HG03097 (cell line): ENCODE measurements at regions not wholly inside any gene's neighbourhood (a gene's known extent, or its start where the extent isn't known, plus 50 kb on each side); places are given as distances from the start of the nearest gene placed in this dataset.
"Not testable (repeated sequence)": the region's sequence is repeated elsewhere in the genome, so short reads cannot be mapped to it uniquely, and the experiment has no call there.

Source experiments
- ATAC-seq: cut with Tn5 transposase; IDR thresholded peaks from one replicate; pipeline ENCODE4 v1.9.1; 2021; ENCODE audit not compliant: unreplicated experiment, low FRiP score

- no peak for ATAC-seq
Observed at GRCh38 chr1:178572604-178573003, 59.7 kb downstream of the TEX35 start.

- ATAC-seq = peak; percentile 52
Observed at GRCh38 chr1:178573330-178573729, 60.4 kb downstream of the TEX35 start.

GRCh38 chr1:178574345-178574744 lies 61.4 kb downstream of the TEX35 start:
- ATAC-seq = no peak

GRCh38 chr1:178575611-178576361 lies 62.9 kb downstream of the TEX35 start:
- no peak for ATAC-seq

- no peak for ATAC-seq
Observed at GRCh38 chr1:178576841-178577240, 63.9 kb downstream of the TEX35 start.

- no peak for ATAC-seq
Observed at GRCh38 chr1:178577882-178578281, 65.0 kb downstream of the TEX35 start.

GRCh38 chr1:178578541-178578940 lies 65.6 kb downstream of the TEX35 start:
- ATAC-seq = no peak

- no peak for ATAC-seq
Observed at GRCh38 chr1:178579095-178579494, 66.2 kb downstream of the TEX35 start.

- ATAC-seq = peak; percentile 51
Observed at GRCh38 chr1:178579562-178579961, 66.7 kb downstream of the TEX35 start.

- ATAC-seq = no peak
Observed at GRCh38 chr1:178580096-178580495, 67.2 kb downstream of the TEX35 start.

- ATAC-seq = no peak
Observed at GRCh38 chr1:178580876-178581275, 68.0 kb downstream of the TEX35 start.

- peak; percentile 71 for ATAC-seq
Observed at GRCh38 chr1:178581351-178582303, 68.7 kb downstream of the TEX35 start.

GRCh38 chr1:178587096-178587495 lies 74.2 kb downstream of the TEX35 start:
- ATAC-seq = no peak

GRCh38 chr1:178587975-178588374 lies 75.1 kb downstream of the TEX35 start:
- no peak for ATAC-seq

GRCh38 chr1:178589042-178589441 lies 76.1 kb downstream of the TEX35 start:
- ATAC-seq = not testable (repeated sequence)

- ATAC-seq = not testable (repeated sequence)
Observed at GRCh38 chr1:178591811-178592210, 78.9 kb downstream of the TEX35 start.

GRCh38 chr1:178593515-178593914 lies 80.6 kb downstream of the TEX35 start:
- no peak for ATAC-seq

GRCh38 chr1:178594133-178594532 lies 81.2 kb downstream of the TEX35 start:
- ATAC-seq = no peak

GRCh38 chr1:178595491-178595890 lies 82.6 kb downstream of the TEX35 start:
- ATAC-seq = no peak

GRCh38 chr1:178599087-178599486 lies 86.2 kb downstream of the TEX35 start:
- ATAC-seq = no peak

GRCh38 chr1:178599745-178600144 lies 86.8 kb downstream of the TEX35 start:
- ATAC-seq = no peak

- no peak for ATAC-seq
Observed at GRCh38 chr1:178603926-178604325, 91.0 kb downstream of the TEX35 start.
